WTC11 (cell line): ENCODE measurements at regions not wholly inside any gene's neighbourhood (a gene's known extent, or its start where the extent isn't known, plus 50 kb on each side); places are given as distances from the start of the nearest gene placed in this dataset.

ENCODE experiments used
- CREM ChIP-seq: sonication (generic); formaldehyde crosslinking; IDR thresholded peaks from 2 replicates; pipeline ENCODE4 v1.8.1; 2022; ENCODE audit warnings: mild to moderate bottlenecking, missing genetic modification reagents, moderate library complexity
- CTCF ChIP-seq: fragments of 200-600 bp; IDR thresholded peaks from 2 replicates; pipeline ENCODE4 v1.8.0; 2022; ENCODE audit warnings: antibody characterized with exemption
- IRF2 ChIP-seq: sonication (generic); formaldehyde crosslinking; IDR thresholded peaks from 2 replicates; pipeline ENCODE4 v1.8.0; 2022; ENCODE audit warnings: low read depth, missing genetic modification reagents, borderline replicate concordance
- MYBL2 ChIP-seq: sonication (generic); formaldehyde crosslinking; IDR thresholded peaks from 2 replicates; pipeline ENCODE4 v1.8.1; 2023; ENCODE audit warnings: mild to moderate bottlenecking, moderate library complexity, missing genetic modification reagents

GRCh38 chr6:26312096-26312463, 52.9 kb upstream of the BTN3A2 start:
- no peak for TF ChIP-seq CTCF
- no peak for TF ChIP-seq IRF2 (CRISPR knock-in tag)
- no peak for TF ChIP-seq MYBL2 (CRISPR knock-in tag)
- TF ChIP-seq CREM (CRISPR knock-in tag) = no peak
